SK-N-SH (cell line): ENCODE measurements at regions not wholly inside any gene's neighbourhood (a gene's known extent, or its start where the extent isn't known, plus 50 kb on each side); places are given as distances from the start of the nearest gene placed in this dataset.

Source experiments
- CTCF ChIA-PET: fragments of 300-600, 350-600 bp; formaldehyde crosslinking; extraction: SDS; loops from one replicate; lab custom pipeline; 2021; lab: Yijun Ruan, JAX
- POLR2A ChIA-PET: fragments of 350-600 bp; sonication (Branson Sonifier 250); formaldehyde crosslinking; extraction: SDS; loops from one replicate; lab custom pipeline; 2020; ENCODE audit warnings: antibody characterized with exemption, inconsistent platforms; lab: Yijun Ruan, JAX
- DNase-seq: peaks from one replicate; pipeline ENCODE4 v3.0.0; 2012
- H2AFZ ChIP-seq: fragments of 200-600 bp; sonication (generic); 2 replicates; pipeline ENCODE4 v1.8.1; 2016; ENCODE audit warnings: antibody characterized with exemption, mild to moderate bottlenecking, low read depth
- H3F3A ChIP-seq: fragments of 200-600 bp; sonication (generic); replicated peaks from 2 replicates; pipeline ENCODE3; 2016; ENCODE audit warnings: antibody characterized with exemption, mild to moderate bottlenecking; ENCODE audit not compliant: insufficient read depth
- H3K27ac ChIP-seq, 2 experiments: fragments of 200-500 bp in 1 of 2; fragments of 200-600 bp in 1 of 2; sonication (Bioruptor generic) in 1 of 2; sonication (generic), shearing (Covaris generic) in 1 of 2; 2 replicates each; pipeline versions ENCODE4 v1.5.1 to v1.6.1; 2014 to 2016; ENCODE audit warnings: low read depth in 2 of 2, inconsistent platforms in 1 of 2, low read length in 1 of 2, mild to moderate bottlenecking in 1 of 2, mixed read lengths in 1 of 2
- H3K27me3 ChIP-seq: fragments of 200-600 bp; sonication (generic), shearing (Covaris generic); 2 replicates; pipeline ENCODE4 v1.6.1; 2016; ENCODE audit warnings: mixed run types; ENCODE audit not compliant: insufficient read depth
- H3K36me3 ChIP-seq, 2 experiments: fragments of 200-500 bp in 1 of 2; fragments of 200-600 bp in 1 of 2; sonication (Bioruptor generic) in 1 of 2; sonication (generic) in 1 of 2; replicated peaks in 1 of 2; 2 replicates each; pipeline versions ENCODE3 to v1.5.1; 2014 to 2016; ENCODE audit warnings: low read length in 1 of 2, mild to moderate bottlenecking in 1 of 2; ENCODE audit not compliant: insufficient read depth in 2 of 2, control insufficient read depth in 1 of 2
- H3K4me1 ChIP-seq, 2 experiments: fragments of 200-500 bp in 1 of 2; fragments of 200-600 bp in 1 of 2; sonication (Bioruptor generic) in 1 of 2; sonication (generic), shearing (Covaris generic) in 1 of 2; 2 replicates each; pipeline versions ENCODE4 v1.5.1 to v1.6.1; 2014 to 2016; ENCODE audit warnings: low read depth in 1 of 2, low read length in 1 of 2, mixed run types in 1 of 2; ENCODE audit not compliant: insufficient read depth in 2 of 2, control insufficient read depth in 1 of 2
- H3K4me2 ChIP-seq: fragments of 200-600 bp; sonication (generic), shearing (Covaris generic); 2 replicates; pipeline ENCODE4 v1.6.1; 2017; ENCODE audit warnings: mixed run types
- H3K4me3 ChIP-seq, 2 experiments: fragments of 200-500 bp in 1 of 2; fragments of 200-600 bp in 1 of 2; sonication (Bioruptor generic) in 1 of 2; sonication (generic), shearing (Covaris generic) in 1 of 2; 2 replicates each; pipeline versions ENCODE4 v1.5.1 to v1.8.1; 2014 to 2016; ENCODE audit warnings: low read depth in 2 of 2, inconsistent platforms in 1 of 2, low read length in 1 of 2, mild to moderate bottlenecking in 1 of 2, mixed read lengths in 1 of 2, moderate library complexity in 1 of 2
- H3K79me2 ChIP-seq: fragments of 200-600 bp; sonication (generic); 2 replicates; pipeline ENCODE4 v1.8.1; 2017; ENCODE audit warnings: mild to moderate bottlenecking; ENCODE audit not compliant: insufficient read depth
- H3K9ac ChIP-seq: fragments of 200-600 bp; sonication (generic); 2 replicates; pipeline ENCODE4 v1.6.1; 2017; ENCODE audit warnings: mixed run types
- H3K9me2 ChIP-seq: fragments of 200-600 bp; sonication (generic); 2 replicates; pipeline ENCODE4 v1.6.1; 2017; ENCODE audit warnings: mixed run types
- H3K9me3 ChIP-seq: fragments of 200-600 bp; sonication (generic); 2 replicates; pipeline ENCODE4 v1.6.1; 2017; ENCODE audit warnings: mixed run types, mild to moderate bottlenecking, moderate library complexity
- H4K20me1 ChIP-seq: fragments of 200-600 bp; sonication (generic); 2 replicates; pipeline ENCODE4 v1.6.1; 2017; ENCODE audit warnings: mild to moderate bottlenecking, mixed run types; ENCODE audit not compliant: insufficient read depth
- ELF1 ChIP-seq: IDR thresholded peaks from 2 replicates; pipeline ENCODE4 v1.4.0; 2012
- EP300 ChIP-seq, 2 experiments: IDR thresholded peaks; 2 replicates each; pipeline versions ENCODE4 v1.4.0 to v1.6.1; 2012; ENCODE audit warnings: borderline replicate concordance in 1 of 2, low read depth in 1 of 2, low read length in 1 of 2
- EZH2phosphoT487 ChIP-seq: fragments of 200-600 bp; sonication (generic); IDR thresholded peaks from 2 replicates; pipeline ENCODE4 v1.6.1; 2017; ENCODE audit warnings: low read depth, mixed run types, mild to moderate bottlenecking, antibody characterized with exemption, moderate library complexity, borderline replicate concordance
- GABPA ChIP-seq: IDR thresholded peaks from 2 replicates; pipeline ENCODE4 v1.4.0; 2012; ENCODE audit warnings: low read depth, mild to moderate bottlenecking
- GATA2 ChIP-seq: sonication (generic); formaldehyde crosslinking; IDR thresholded peaks from 2 replicates; pipeline ENCODE4 v1.5.0; 2020; ENCODE audit warnings: mild to moderate bottlenecking, missing genetic modification reagents
- MEF2A ChIP-seq: IDR thresholded peaks from 2 replicates; pipeline ENCODE4 v1.4.0; 2012; ENCODE audit warnings: low read depth, borderline replicate concordance
- MXI1 ChIP-seq: IDR thresholded peaks from 2 replicates; pipeline ENCODE4 v1.6.1; 2012; ENCODE audit warnings: mild to moderate bottlenecking, low read depth, low read length, improper control_type of control experiment
- NRF1 ChIP-seq: IDR thresholded peaks from 2 replicates; pipeline ENCODE4 v1.6.1; 2012; ENCODE audit warnings: low read depth, mild to moderate bottlenecking, low read length
- RCOR1 ChIP-seq: fragments of 150-350 bp; IDR thresholded peaks from 2 replicates; pipeline ENCODE4 v1.6.1; 2017; ENCODE audit warnings: antibody characterized with exemption, low read length
- RXRA ChIP-seq: IDR thresholded peaks from 2 replicates; pipeline ENCODE4 v1.4.0; 2012; ENCODE audit warnings: low read depth, mild to moderate bottlenecking, borderline replicate concordance
- SIN3A ChIP-seq: IDR thresholded peaks from 2 replicates; pipeline ENCODE4 v1.6.1; 2012; ENCODE audit warnings: low read depth, mild to moderate bottlenecking, low read length, moderate library complexity, borderline replicate concordance
- SMC3 ChIP-seq: IDR thresholded peaks from 2 replicates; pipeline ENCODE4 v1.6.1; 2012; ENCODE audit warnings: low read depth, low read length, improper control_type of control experiment
- TCF12 ChIP-seq: IDR thresholded peaks from 2 replicates; pipeline ENCODE4 v1.4.0; 2012
- WGBS: methylation state at CpG from one replicate; pipeline ENCODE4 v1.1.6; 2017; ENCODE audit warnings: low lambda C conversion rate; 5-methylcytosine and 5-hydroxymethylcytosine counted together
- TF ChIP-seq, protein P1 (sequence below): IDR thresholded peaks from 2 replicates; pipeline ENCODE4 v1.4.0; 2012; ENCODE audit warnings: low read depth, borderline replicate concordance
- TF ChIP-seq, protein P2 (sequence below): IDR thresholded peaks from 2 replicates; pipeline ENCODE4 v1.4.0; 2012; ENCODE audit warnings: low read depth, borderline replicate concordance
- TF ChIP-seq, protein P3 (sequence below): IDR thresholded peaks from 2 replicates; pipeline ENCODE4; 2012
- TF ChIP-seq, protein P4 (sequence below): IDR thresholded peaks from 2 replicates; pipeline ENCODE4 v1.4.0; 2012; ENCODE audit warnings: low read depth

DNA sequence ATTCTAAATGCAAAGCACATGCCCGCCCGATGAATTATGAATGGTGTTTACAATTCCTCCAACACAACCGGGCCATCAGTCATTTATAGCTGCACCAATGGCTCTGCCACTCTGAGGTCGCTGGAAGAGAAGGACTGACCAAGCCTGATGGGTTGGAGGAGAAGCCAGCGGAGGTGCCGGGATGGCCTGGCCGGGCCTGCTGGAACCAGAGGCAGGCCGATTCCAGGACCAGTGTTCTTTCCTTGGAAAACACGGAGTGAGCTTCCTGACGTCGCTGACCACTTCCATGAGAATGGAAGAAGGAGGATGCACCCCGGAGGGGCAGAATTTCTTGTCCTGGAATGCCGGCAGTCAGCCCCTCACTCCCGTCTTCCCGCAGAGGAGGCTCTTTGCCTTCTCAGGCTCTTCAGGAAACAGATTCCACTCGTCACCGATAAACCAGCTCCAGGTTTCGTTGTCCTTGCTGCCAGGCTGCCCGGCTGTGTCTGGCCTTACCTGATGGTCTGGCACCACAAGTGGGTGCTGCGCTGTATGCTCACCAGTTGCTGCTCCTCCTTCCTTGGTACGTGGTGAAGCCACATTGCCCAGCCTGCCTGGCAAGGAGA is 358.5 kb upstream of the SFSWAP start:
- Histone ChIP-seq H3K4me3 (no peak overlapping the region), H3K27ac (no peak overlapping the region), H3K36me3 (no peaks in the 10 kb centered on the region), H3K79me2 (no peaks in the 10 kb centered on the region), H3K9ac (no peak overlapping the region), H3K4me1 (peaks cover 0 to 7% of the 10 kb centered on the region in 2 experiments; a peak in 1 of 4 replicates), H3K9me2 (no peaks in the 10 kb centered on the region), H3F3A (no peaks in the 10 kb centered on the region), H3K4me2 (no peak overlapping the region), H2AFZ (no peak overlapping the region), H4K20me1 (no peaks in the 10 kb centered on the region), H3K9me3 (no peaks in the 10 kb centered on the region), H3K27me3 (no peaks in the 10 kb centered on the region)
- 58% methylated on average over 19 of the region's 21 CpGs for WGBS
- ChIA-PET CTCF (interaction anchor here (1.0 to 1.6 kb wide), 2 partner anchors 9 to 248 kb away, joined by 3 read pairs; no protein-coding TSS in a partner anchor), POLR2A (no interaction called here)
- TF ChIP-seq, protein P1, sequence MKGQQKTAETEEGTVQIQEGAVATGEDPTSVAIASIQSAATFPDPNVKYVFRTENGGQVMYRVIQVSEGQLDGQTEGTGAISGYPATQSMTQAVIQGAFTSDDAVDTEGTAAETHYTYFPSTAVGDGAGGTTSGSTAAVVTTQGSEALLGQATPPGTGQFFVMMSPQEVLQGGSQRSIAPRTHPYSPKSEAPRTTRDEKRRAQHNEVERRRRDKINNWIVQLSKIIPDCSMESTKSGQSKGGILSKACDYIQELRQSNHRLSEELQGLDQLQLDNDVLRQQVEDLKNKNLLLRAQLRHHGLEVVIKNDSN, result no peak
- no peak for TF ChIP-seq MXI1
- no peak for TF ChIP-seq RCOR1
- TF ChIP-seq NRF1, result no peak
- no peak for TF ChIP-seq EZH2phosphoT487
- no peak for TF ChIP-seq RXRA
- no peak for DNase-seq

DNA sequence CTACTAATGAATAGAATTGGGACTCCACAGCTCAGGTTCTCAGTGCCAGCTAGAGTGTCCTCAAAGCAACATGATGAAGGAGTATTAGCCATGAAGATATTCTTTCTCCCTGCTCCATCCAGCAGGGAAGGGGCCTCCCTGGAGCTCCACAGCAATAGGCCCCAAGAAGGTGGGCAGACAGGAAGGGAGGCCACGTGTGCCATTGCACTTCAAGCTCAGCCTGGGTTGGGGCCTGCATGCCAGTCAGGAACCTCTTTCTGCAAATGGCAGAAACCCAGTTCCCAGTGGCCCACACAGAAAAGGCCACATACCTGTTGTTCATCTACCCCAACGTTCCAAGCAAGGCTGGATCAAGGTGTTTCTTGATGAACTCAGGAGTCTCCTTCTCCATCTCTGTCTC is 357.5 kb upstream of the SFSWAP start:
- Histone ChIP-seq H3K27ac (no peak overlapping the region), H3K79me2 (no peaks in the 10 kb centered on the region), H4K20me1 (no peaks in the 10 kb centered on the region), H3K4me1 (peaks cover 0 to 9% of the 10 kb centered on the region in 2 experiments; a peak in 1 of 4 replicates), H2AFZ (no peak overlapping the region), H3K9ac (no peak overlapping the region), H3K4me2 (no peak overlapping the region), H3F3A (no peaks in the 10 kb centered on the region), H3K27me3 (no peaks in the 10 kb centered on the region), H3K9me3 (no peaks in the 10 kb centered on the region), H3K36me3 (no peaks in the 10 kb centered on the region), H3K4me3 (no peak overlapping the region), H3K9me2 (no peaks in the 10 kb centered on the region)
- CTCF ChIA-PET, result interaction anchor here (1.6 kb wide), 1 partner anchor 249 kb away, joined by 3 read pairs; no protein-coding TSS in a partner anchor
- no peak for DNase-seq
- POLR2A ChIA-PET, result no interaction called here
- no peak for TF ChIP-seq GATA2
- no peak for TF ChIP-seq RCOR1
- TF ChIP-seq GABPA, result no peak
- 8% methylated on average over 1 of the region's 2 CpGs for WGBS

DNA sequence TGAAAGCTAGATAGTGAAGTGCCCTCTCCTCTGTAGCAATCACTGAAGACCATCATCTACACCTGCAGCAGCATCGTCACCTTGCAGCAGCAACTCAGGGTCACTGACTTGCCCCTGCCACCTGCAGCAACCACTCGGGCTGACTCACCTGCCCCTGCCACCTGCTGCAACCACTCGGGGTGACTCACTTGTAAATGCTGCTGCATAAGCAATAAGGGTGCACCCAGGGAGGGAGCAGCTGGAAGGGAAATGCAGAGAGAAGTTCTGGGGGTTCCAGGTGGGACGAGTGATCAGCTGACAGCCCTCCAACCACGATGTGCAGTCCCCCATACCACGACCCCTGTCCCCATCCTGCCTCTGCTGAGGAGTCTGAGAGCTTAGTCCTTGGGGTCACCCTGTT is 357.1 kb upstream of the SFSWAP start:
- Histone ChIP-seq H4K20me1 (no peaks in the 10 kb centered on the region), H3K4me2 (no peak overlapping the region), H3K27me3 (no peaks in the 10 kb centered on the region), H2AFZ (no peak overlapping the region), H3F3A (no peaks in the 10 kb centered on the region), H3K9ac (no peak overlapping the region), H3K79me2 (no peaks in the 10 kb centered on the region), H3K9me3 (no peaks in the 10 kb centered on the region), H3K36me3 (no peaks in the 10 kb centered on the region)
- CTCF ChIA-PET, result interaction anchor here (1.6 kb wide), 1 partner anchor 249 kb away, joined by 3 read pairs; no protein-coding TSS in a partner anchor
- POLR2A ChIA-PET, result no interaction called here
- DNase-seq, result no peak
- no peak for TF ChIP-seq ELF1
- no peak for TF ChIP-seq RXRA
- TF ChIP-seq, protein P2, sequence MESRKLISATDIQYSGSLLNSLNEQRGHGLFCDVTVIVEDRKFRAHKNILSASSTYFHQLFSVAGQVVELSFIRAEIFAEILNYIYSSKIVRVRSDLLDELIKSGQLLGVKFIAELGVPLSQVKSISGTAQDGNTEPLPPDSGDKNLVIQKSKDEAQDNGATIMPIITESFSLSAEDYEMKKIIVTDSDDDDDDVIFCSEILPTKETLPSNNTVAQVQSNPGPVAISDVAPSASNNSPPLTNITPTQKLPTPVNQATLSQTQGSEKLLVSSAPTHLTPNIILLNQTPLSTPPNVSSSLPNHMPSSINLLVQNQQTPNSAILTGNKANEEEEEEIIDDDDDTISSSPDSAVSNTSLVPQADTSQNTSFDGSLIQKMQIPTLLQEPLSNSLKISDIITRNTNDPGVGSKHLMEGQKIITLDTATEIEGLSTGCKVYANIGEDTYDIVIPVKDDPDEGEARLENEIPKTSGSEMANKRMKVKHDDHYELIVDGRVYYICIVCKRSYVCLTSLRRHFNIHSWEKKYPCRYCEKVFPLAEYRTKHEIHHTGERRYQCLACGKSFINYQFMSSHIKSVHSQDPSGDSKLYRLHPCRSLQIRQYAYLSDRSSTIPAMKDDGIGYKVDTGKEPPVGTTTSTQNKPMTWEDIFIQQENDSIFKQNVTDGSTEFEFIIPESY, result no peak
- TF ChIP-seq GABPA, result no peak
- no peak for TF ChIP-seq RCOR1
- TF ChIP-seq SIN3A, result no peak
- TF ChIP-seq TCF12, result no peak
- no peak for TF ChIP-seq MEF2A
- TF ChIP-seq EP300 (IDR thresholded peaks at IDR 0.05; ENCODE audit: borderline replicate concordance in 1 of 2, low read depth in 1 of 2, low read length in 1 of 2), result no peak
- TF ChIP-seq EZH2phosphoT487, result no peak
- TF ChIP-seq MXI1, result no peak
- TF ChIP-seq SMC3, result no peak
- TF ChIP-seq, protein P3, sequence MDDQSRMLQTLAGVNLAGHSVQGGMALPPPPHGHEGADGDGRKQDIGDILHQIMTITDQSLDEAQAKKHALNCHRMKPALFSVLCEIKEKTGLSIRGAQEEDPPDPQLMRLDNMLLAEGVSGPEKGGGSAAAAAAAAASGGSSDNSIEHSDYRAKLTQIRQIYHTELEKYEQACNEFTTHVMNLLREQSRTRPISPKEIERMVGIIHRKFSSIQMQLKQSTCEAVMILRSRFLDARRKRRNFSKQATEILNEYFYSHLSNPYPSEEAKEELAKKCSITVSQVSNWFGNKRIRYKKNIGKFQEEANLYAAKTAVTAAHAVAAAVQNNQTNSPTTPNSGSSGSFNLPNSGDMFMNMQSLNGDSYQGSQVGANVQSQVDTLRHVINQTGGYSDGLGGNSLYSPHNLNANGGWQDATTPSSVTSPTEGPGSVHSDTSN, result no peak
- TF ChIP-seq, protein P4, sequence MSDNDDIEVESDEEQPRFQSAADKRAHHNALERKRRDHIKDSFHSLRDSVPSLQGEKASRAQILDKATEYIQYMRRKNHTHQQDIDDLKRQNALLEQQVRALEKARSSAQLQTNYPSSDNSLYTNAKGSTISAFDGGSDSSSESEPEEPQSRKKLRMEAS, result no peak
- TF ChIP-seq, all 33 proteins: peak for 0
- no peak overlapping the region for H3K4me3 ChIP-seq
- peaks cover 0 to 9% of the 10 kb centered on the region in 2 experiments; a peak in 1 of 4 replicates for H3K4me1 ChIP-seq
- no peaks in the 10 kb centered on the region for H3K9me2 ChIP-seq
- no peak overlapping the region for H3K27ac ChIP-seq
- 22% methylated on average over 5 of the region's 6 CpGs for WGBS
